Keratinocyte (primary cell): ENCODE measurements at regions not wholly inside any gene's neighbourhood (a gene's known extent, or its start where the extent isn't known, plus 50 kb on each side); places are given as distances from the start of the nearest gene placed in this dataset.

Source experiments
- DNase-seq: peaks from one replicate; pipeline ENCODE4 v3.0.0-alpha.2; 2011; ENCODE audit warnings: low read depth, missing footprints, low spot score
- FAIRE-seq: peaks from 2 replicates; lab custom pipeline; 2011; peaks lifted over from hg19 to GRCh38; lab: Jason Lieb, UNC
- H2AFZ ChIP-seq: 2 replicates; pipeline ENCODE4 v1.6.0; 2012; ENCODE audit warnings: low read length, control low read depth, inconsistent platforms; ENCODE audit not compliant: control insufficient read depth
- H3K27ac ChIP-seq: 2 replicates; pipeline ENCODE4 v1.5.1; 2011; ENCODE audit warnings: low read length; ENCODE audit not compliant: control insufficient read depth, insufficient read depth
- H3K27me3 ChIP-seq: 3 replicates; pipeline ENCODE4 v1.6.0; 2011; ENCODE audit warnings: low read length; ENCODE audit not compliant: control insufficient read depth, insufficient read depth; ENCODE audit errors: extremely low read depth
- H3K36me3 ChIP-seq, 2 experiments: 2 replicates in 1 of 2; 3 replicates in 1 of 2; pipeline ENCODE4 v1.5.1; 2011; ENCODE audit warnings: low read length in 2 of 2, mild to moderate bottlenecking in 1 of 2; ENCODE audit not compliant: control insufficient read depth in 2 of 2, insufficient read depth in 2 of 2; ENCODE audit errors: extremely low read depth in 1 of 2
- H3K4me1 ChIP-seq: 3 replicates; pipeline ENCODE4 v1.5.1; 2011; ENCODE audit warnings: low read length; ENCODE audit not compliant: control insufficient read depth, insufficient read depth; ENCODE audit errors: extremely low read depth
- H3K4me2 ChIP-seq: 3 replicates; pipeline ENCODE4 v1.6.0; 2011; ENCODE audit warnings: low read depth, low read length; ENCODE audit not compliant: control insufficient read depth, insufficient read depth; ENCODE audit errors: extremely low read depth
- H3K4me3 ChIP-seq, 3 experiments: fragments of 200-600 bp in 1 of 3; sonication (generic) in 1 of 3; 2 replicates in 2 of 3; 3 replicates in 1 of 3; pipeline ENCODE4 v1.5.1; 2011 to 2016; ENCODE audit warnings: low read length in 3 of 3, mild to moderate bottlenecking in 3 of 3, control low read depth in 2 of 3, inconsistent platforms in 1 of 3, low read depth in 1 of 3, mixed read lengths in 1 of 3, mixed run types in 1 of 3, moderate library complexity in 1 of 3; ENCODE audit not compliant: control insufficient read depth in 2 of 3, insufficient read depth in 2 of 3; ENCODE audit errors: extremely low read depth in 1 of 3
- H3K79me2 ChIP-seq: 2 replicates; pipeline ENCODE4 v1.6.0; 2012; ENCODE audit warnings: low read length; ENCODE audit not compliant: control insufficient read depth, insufficient read depth
- H3K9ac ChIP-seq: 3 replicates; pipeline ENCODE4 v1.6.0; 2011; ENCODE audit warnings: low read length; ENCODE audit not compliant: control insufficient read depth, insufficient read depth; ENCODE audit errors: extremely low read depth
- H3K9me1 ChIP-seq: 3 replicates; pipeline ENCODE4 v1.6.0; 2011; ENCODE audit warnings: low read length; ENCODE audit not compliant: control insufficient read depth, insufficient read depth; ENCODE audit errors: extremely low read depth
- H3K9me3 ChIP-seq: 2 replicates; pipeline ENCODE4 v1.5.1; 2012; ENCODE audit warnings: low read depth, low read length; ENCODE audit not compliant: control insufficient read depth
- H4K20me1 ChIP-seq: 3 replicates; pipeline ENCODE4 v1.6.0; 2011; ENCODE audit warnings: low read length; ENCODE audit not compliant: control insufficient read depth, insufficient read depth; ENCODE audit errors: extremely low read depth
- CTCF ChIP-seq, 3 experiments: IDR thresholded peaks in 1 of 3; conservative IDR thresholded peaks in 1 of 3; optimal IDR thresholded peaks in 1 of 3; 2 replicates in 2 of 3; 3 replicates in 1 of 3; pipeline versions ENCODE3 to v1.5.1; 2011; ENCODE audit warnings: low read length in 3 of 3, mild to moderate bottlenecking in 3 of 3, moderate library complexity in 2 of 3, control low read depth in 1 of 3, inconsistent platforms in 1 of 3; ENCODE audit not compliant: insufficient read depth in 2 of 3; ENCODE audit errors: extremely low read depth in 1 of 3
- EZH2 ChIP-seq: IDR thresholded peaks from one replicate; pipeline ENCODE4 v1.6.1; 2012; ENCODE audit warnings: inconsistent platforms, mild to moderate bottlenecking, low read length, moderate library complexity
- dilution Hi-C: fragments of 300-500 bp; cut with MboI; formaldehyde crosslinking; loops from one replicate; pipeline ENCODE4 v1.7.0; 2020; ENCODE audit warnings: low sequenced_read_pairs; ENCODE audit not compliant: extremely low pct_ligation_motif_present

- H3K79me2 ChIP-seq, result no peaks in the 10 kb centered on the region
- dilution Hi-C loops, result no loop called here
- TF ChIP-seq EZH2 (no peak), CTCF (optimal IDR thresholded peaks at IDR 0.05 in 1 of 3, IDR thresholded peaks at IDR 0.05 in 1 of 3, conservative IDR thresholded peaks at IDR 0.05 in 1 of 3; ENCODE audit: extremely low read depth in 1 of 3, insufficient read depth in 2 of 3, low read length in 3 of 3) (peak; percentile 21 to 65 (median 56))
- H3K9ac ChIP-seq, result no peak overlapping the region
- no peaks in the 10 kb centered on the region for H3K9me3 ChIP-seq
- H3K27me3 ChIP-seq, result no peaks in the 10 kb centered on the region
- H3K27ac ChIP-seq, result no peak overlapping the region
- H3K4me1 ChIP-seq, result no peaks in the 10 kb centered on the region
- H3K4me2 ChIP-seq, result no peak overlapping the region
- FAIRE-seq, result no peak
- no peak overlapping the region for H3K4me3 ChIP-seq
- no peaks in the 10 kb centered on the region for H3K9me1 ChIP-seq
- H4K20me1 ChIP-seq, result no peaks in the 10 kb centered on the region
- DNase-seq, result no peak
- H2AFZ ChIP-seq, result no peak overlapping the region
- no peaks in the 10 kb centered on the region for H3K36me3 ChIP-seq
Observed at GRCh38 chr4:181301735-181302710, 941.2 kb upstream of the TENM3 start.

- H3K79me2 ChIP-seq, result no peaks in the 10 kb centered on the region
- H4K20me1 ChIP-seq, result no peaks in the 10 kb centered on the region
- no peaks in the 10 kb centered on the region for H3K27me3 ChIP-seq
- no peak for TF ChIP-seq EZH2
- no peak for TF ChIP-seq CTCF (optimal IDR thresholded peaks at IDR 0.05 in 1 of 3, IDR thresholded peaks at IDR 0.05 in 1 of 3, conservative IDR thresholded peaks at IDR 0.05 in 1 of 3; ENCODE audit: extremely low read depth in 1 of 3, insufficient read depth in 2 of 3, low read length in 3 of 3)
- no peak overlapping the region for H3K9ac ChIP-seq
- dilution Hi-C loops, result no loop called here
- no peaks in the 10 kb centered on the region for H3K9me3 ChIP-seq
- no peak overlapping the region for H3K27ac ChIP-seq
- H3K4me1 ChIP-seq, result no peaks in the 10 kb centered on the region
- FAIRE-seq, result no peak
- no peak overlapping the region for H3K4me3 ChIP-seq
- no peaks in the 10 kb centered on the region for H3K9me1 ChIP-seq
- H3K4me2 ChIP-seq, result no peak overlapping the region
- no peaks in the 10 kb centered on the region for H3K36me3 ChIP-seq
- no peak for DNase-seq
- H2AFZ ChIP-seq, result no peak overlapping the region
Observed at GRCh38 chr4:181307824-181308223, 935.4 kb upstream of the TENM3 start.
